ENCODE measurements at regions not wholly inside any gene's neighbourhood (a gene's known extent, or its start where the extent isn't known, plus 50 kb on each side); places are given as distances from the start of the nearest gene placed in this dataset.

GRCh38 chr6:98352348-98352747 is 482.0 kb upstream of the POU3F2 start:
- no peak for DNase-seq
- H3K4me3 Mint-ChIP-seq: no peak overlapping the region
- TF ChIP-seq CTCF (IDR thresholded peaks at IDR 0.05): no peak
- H3K9me3 Mint-ChIP-seq: peaks cover 15% of the 10 kb centered on the region
- H3K27ac Mint-ChIP-seq: no peak overlapping the region
- H3K4me1 Mint-ChIP-seq (ENCODE audit: low read depth): no peaks in the 10 kb centered on the region
- H3K27me3 Mint-ChIP-seq (ENCODE audit: insufficient read depth): no peaks in the 10 kb centered on the region
- no peaks in the 10 kb centered on the region for H3K36me3 Mint-ChIP-seq (ENCODE audit: low read depth)

- no peaks in the 10 kb centered on the region for H3K4me1 Mint-ChIP-seq (ENCODE audit: low read depth)
- H3K27ac Mint-ChIP-seq: no peak overlapping the region
- H3K4me3 Mint-ChIP-seq: no peak overlapping the region
- H3K36me3 Mint-ChIP-seq (ENCODE audit: low read depth): no peaks in the 10 kb centered on the region
- H3K27me3 Mint-ChIP-seq (ENCODE audit: insufficient read depth): no peaks in the 10 kb centered on the region
- TF ChIP-seq CTCF (IDR thresholded peaks at IDR 0.05): no peak
- peaks cover 16% of the 10 kb centered on the region for H3K9me3 Mint-ChIP-seq
- DNase-seq: no peak
Observed at GRCh38 chr6:98358173-98358572, 476.2 kb upstream of the POU3F2 start.

GRCh38 chr6:98366371-98366770 is 468.0 kb upstream of the POU3F2 start:
- H3K36me3 Mint-ChIP-seq (ENCODE audit: low read depth): no peaks in the 10 kb centered on the region
- no peak for DNase-seq
- H3K4me3 Mint-ChIP-seq: no peak overlapping the region
- no peak for TF ChIP-seq CTCF (IDR thresholded peaks at IDR 0.05)
- H3K9me3 Mint-ChIP-seq: peaks cover 16% of the 10 kb centered on the region
- no peaks in the 10 kb centered on the region for H3K4me1 Mint-ChIP-seq (ENCODE audit: low read depth)
- no peak overlapping the region for H3K27ac Mint-ChIP-seq
- no peaks in the 10 kb centered on the region for H3K27me3 Mint-ChIP-seq (ENCODE audit: insufficient read depth)

GRCh38 chr6:98380589-98380988 is 453.8 kb upstream of the POU3F2 start:
- H3K9me3 Mint-ChIP-seq: peaks cover 37% of the 10 kb centered on the region
- H3K27ac Mint-ChIP-seq: no peak overlapping the region
- no peak for DNase-seq
- H3K4me1 Mint-ChIP-seq (ENCODE audit: low read depth): no peaks in the 10 kb centered on the region
- no peaks in the 10 kb centered on the region for H3K36me3 Mint-ChIP-seq (ENCODE audit: low read depth)
- TF ChIP-seq CTCF (IDR thresholded peaks at IDR 0.05): no peak
- no peaks in the 10 kb centered on the region for H3K27me3 Mint-ChIP-seq (ENCODE audit: insufficient read depth)
- H3K4me3 Mint-ChIP-seq: no peak overlapping the region

- Mint-ChIP-seq H3K27me3 (ENCODE audit: insufficient read depth) (no peaks in the 10 kb centered on the region), H3K36me3 (ENCODE audit: low read depth) (no peaks in the 10 kb centered on the region)
Observed at GRCh38 chr6:98382246-98382645, 452.1 kb upstream of the POU3F2 start.

More at GRCh38 chr6:98382246-98382645, 452.1 kb upstream of the POU3F2 start:
- Mint-ChIP-seq H3K4me1 (ENCODE audit: low read depth) (no peaks in the 10 kb centered on the region), H3K9me3 (peaks cover 34% of the 10 kb centered on the region), H3K4me3 (no peak overlapping the region), H3K27ac (no peak overlapping the region)
- TF ChIP-seq CTCF (IDR thresholded peaks at IDR 0.05): no peak
- no peak for DNase-seq
